Large intestine (tissue), 3 donors: ENCODE measurements at regions not wholly inside any gene's neighbourhood (a gene's known extent, or its start where the extent isn't known, plus 50 kb on each side); places are given as distances from the start of the nearest gene placed in this dataset.
"Not testable (repeated sequence)": the region's sequence is repeated elsewhere in the genome, so short reads cannot be mapped to it uniquely, and the experiment has no call there.

Experiments used
- DNase-seq, 2 donors: peaks; one replicate each; pipeline versions ENCODE4 v3.0.0 to v3.0.0-alpha.2; 2013
- H3K27ac ChIP-seq: one replicate; pipeline ENCODE4 v1.5.1; 2013; ENCODE audit warnings: low read length
- H3K27me3 ChIP-seq: 2 replicates; pipeline ENCODE4 v1.6.1; 2013; ENCODE audit warnings: low read length; ENCODE audit not compliant: control insufficient read depth, insufficient read depth
- H3K36me3 ChIP-seq: 2 replicates; pipeline ENCODE4 v1.6.1; 2013; ENCODE audit warnings: low read length; ENCODE audit not compliant: control insufficient read depth, insufficient read depth
- H3K4me1 ChIP-seq: one replicate; pipeline ENCODE4 v1.6.1; 2013; ENCODE audit warnings: low read length; ENCODE audit not compliant: control insufficient read depth, insufficient read depth
- H3K4me3 ChIP-seq: one replicate; pipeline ENCODE4 v1.5.1; 2013; ENCODE audit warnings: low read length
- H3K9me3 ChIP-seq: one replicate; pipeline ENCODE4 v1.6.1; 2013; ENCODE audit warnings: mild to moderate bottlenecking, low read depth, low read length, moderate library complexity; ENCODE audit not compliant: control insufficient read depth
- WGBS: methylation state at CpG from one replicate; pipeline ENCODE4 v1.1.5; 2013; ENCODE audit warnings: low lambda C conversion rate; ENCODE audit not compliant: insufficient coverage; 5-methylcytosine and 5-hydroxymethylcytosine counted together

DNA sequence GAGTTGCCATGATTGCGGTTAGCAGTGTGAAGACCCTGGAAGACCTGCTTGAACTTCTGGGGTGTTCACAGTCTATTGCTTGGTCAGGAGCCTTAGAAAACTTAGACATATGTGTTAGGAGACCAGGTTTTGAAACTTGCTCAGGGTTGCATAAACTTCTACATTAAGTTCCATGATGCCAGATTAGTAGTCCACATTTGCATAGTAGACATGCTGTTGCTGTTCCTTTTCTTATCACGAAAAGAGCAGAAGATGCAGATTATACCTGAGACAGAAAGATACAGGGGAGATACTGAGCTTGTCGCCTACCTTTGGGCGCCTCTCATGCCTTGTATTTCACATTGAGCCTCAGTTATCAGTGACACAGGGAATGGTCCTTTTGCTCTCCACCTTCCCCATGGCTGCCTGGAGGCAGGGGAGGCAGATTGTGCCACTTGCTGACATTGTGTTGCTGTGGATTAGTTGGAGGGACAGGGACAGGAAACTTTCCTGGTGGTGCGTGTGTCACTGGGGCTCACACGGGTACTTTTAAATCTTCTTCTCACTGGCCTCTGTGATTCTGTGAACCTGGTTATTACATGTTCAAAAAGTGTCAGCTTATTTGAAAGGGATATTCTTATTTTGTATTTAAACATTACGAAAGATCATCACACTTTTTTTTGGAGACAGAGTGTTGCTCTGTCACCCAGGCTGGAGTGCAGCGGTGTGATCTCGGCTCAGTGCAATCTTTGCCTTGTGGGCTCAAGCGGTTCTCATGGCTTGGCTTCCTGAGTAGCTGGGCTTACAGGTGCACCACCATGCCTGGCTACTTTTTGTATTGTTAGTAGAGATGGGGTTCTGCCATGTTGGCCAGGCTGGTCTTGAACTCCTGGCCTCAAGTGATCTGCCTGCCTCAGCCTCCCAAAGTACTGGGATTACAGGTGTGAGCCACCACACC lies 82.0 kb downstream of the SRGAP2 start:
- DNase-seq, H3K4me1 ChIP-seq, H3K9me3 ChIP-seq, H3K27ac ChIP-seq, H3K27me3 ChIP-seq, H3K36me3 ChIP-seq, H3K4me3 ChIP-seq: not testable (repeated sequence)
- WGBS: no CpG with 5 or more reads among the region's 10 CpGs

DNA sequence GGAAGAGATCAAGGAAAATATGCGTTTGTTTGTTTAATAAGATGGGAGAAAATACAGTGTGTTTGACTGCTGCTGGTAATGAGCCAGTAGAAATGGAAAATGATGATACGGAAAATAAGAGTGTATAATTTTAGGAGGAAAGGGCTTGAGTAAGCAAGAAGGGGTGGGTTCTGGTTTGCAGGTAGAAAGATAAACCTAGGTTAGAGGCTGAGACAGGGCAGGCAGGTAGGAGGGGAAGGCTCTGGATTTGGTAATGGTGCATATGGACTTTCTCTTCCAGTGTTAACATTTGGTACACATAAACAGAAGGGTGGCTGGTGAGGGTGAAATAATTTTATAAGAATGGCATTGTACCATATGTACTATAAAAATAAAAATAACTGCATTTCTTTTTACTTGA lies 84.4 kb downstream of the SRGAP2 start:
- not testable (repeated sequence) for H3K4me3 ChIP-seq, DNase-seq, H3K36me3 ChIP-seq, H3K9me3 ChIP-seq, H3K27ac ChIP-seq, H3K4me1 ChIP-seq, H3K27me3 ChIP-seq
- WGBS: no CpG with 5 or more reads among the region's 2 CpGs

GRCh38 chr1:206288453-206288852 lies 85.1 kb downstream of the SRGAP2 start:
- not testable (repeated sequence) for H3K27me3 ChIP-seq, H3K27ac ChIP-seq, DNase-seq, H3K4me3 ChIP-seq, H3K4me1 ChIP-seq, H3K9me3 ChIP-seq, H3K36me3 ChIP-seq
- WGBS: no CpG with 5 or more reads among the region's 3 CpGs

DNA sequence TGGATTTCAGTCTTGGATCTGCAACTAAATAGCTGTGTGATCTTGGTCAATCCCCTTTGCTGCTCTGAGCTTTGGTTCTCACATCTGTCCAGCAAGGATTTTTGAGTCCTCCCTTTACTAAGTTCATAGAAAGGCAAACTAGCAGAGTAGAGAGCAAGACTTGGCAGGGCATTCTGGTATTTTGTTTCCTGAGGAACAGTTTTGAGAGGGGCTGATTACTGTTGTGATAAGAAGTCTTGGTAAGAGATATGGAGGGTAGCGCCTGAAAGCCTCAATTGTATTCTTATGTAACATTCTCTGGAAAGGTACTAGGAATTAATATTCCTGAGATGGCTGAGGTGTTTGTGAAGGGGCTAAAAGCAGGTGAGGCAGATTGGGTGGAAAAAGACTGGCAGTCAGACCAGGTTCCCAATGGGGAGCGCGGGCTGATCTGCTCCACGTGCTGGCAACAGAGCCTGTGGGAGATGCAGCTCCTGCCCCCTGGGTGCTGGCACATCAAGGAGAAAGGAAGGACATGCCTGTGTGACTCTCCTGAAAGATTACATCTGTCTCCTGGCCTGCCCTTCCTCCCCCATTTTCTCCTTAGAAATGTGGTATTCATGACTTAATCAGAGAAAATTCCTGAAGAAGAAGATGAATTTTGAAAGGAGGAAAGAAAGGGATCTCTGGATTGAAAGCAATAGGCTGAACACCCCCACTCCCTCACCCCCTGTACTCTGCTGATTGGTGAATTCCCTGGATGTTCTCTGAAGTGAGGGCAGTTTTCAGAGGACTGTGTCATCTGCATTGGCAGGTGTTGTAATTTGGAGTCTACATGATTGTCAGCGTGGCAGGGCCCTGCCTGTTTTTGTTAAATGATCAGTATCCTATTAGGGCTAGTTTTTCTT lies 94.0 kb downstream of the SRGAP2 start:
- H3K27ac ChIP-seq, H3K4me1 ChIP-seq, DNase-seq, H3K27me3 ChIP-seq, H3K9me3 ChIP-seq, H3K4me3 ChIP-seq, H3K36me3 ChIP-seq: not testable (repeated sequence)
- WGBS: no CpG with 5 or more reads among the region's 5 CpGs

GRCh38 chr1:206298032-206298392 lies 94.7 kb downstream of the SRGAP2 start:
- H3K9me3 ChIP-seq, H3K27ac ChIP-seq: not testable (repeated sequence)

GRCh38 chr1:206299181-206299791 lies 95.9 kb downstream of the SRGAP2 start:
- not testable (repeated sequence) for H3K4me1 ChIP-seq, H3K9me3 ChIP-seq, H3K27ac ChIP-seq, H3K4me3 ChIP-seq, H3K36me3 ChIP-seq, DNase-seq, H3K27me3 ChIP-seq
- WGBS: no CpG with 5 or more reads among the region's 5 CpGs

More at GRCh38 chr1:206298032-206298392, 94.7 kb downstream of the SRGAP2 start:
- DNase-seq, H3K4me3 ChIP-seq, H3K36me3 ChIP-seq, H3K27me3 ChIP-seq, H3K4me1 ChIP-seq: not testable (repeated sequence)
- WGBS: no CpG with 5 or more reads among the region's 4 CpGs

- no CpG with 5 or more reads among the region's 2 CpGs for WGBS
- not testable (repeated sequence) for H3K4me1 ChIP-seq, H3K27ac ChIP-seq, H3K4me3 ChIP-seq, H3K27me3 ChIP-seq, H3K36me3 ChIP-seq, DNase-seq, H3K9me3 ChIP-seq
Measured at GRCh38 chr1:206299942-206300341, 96.6 kb downstream of the SRGAP2 start.

DNA sequence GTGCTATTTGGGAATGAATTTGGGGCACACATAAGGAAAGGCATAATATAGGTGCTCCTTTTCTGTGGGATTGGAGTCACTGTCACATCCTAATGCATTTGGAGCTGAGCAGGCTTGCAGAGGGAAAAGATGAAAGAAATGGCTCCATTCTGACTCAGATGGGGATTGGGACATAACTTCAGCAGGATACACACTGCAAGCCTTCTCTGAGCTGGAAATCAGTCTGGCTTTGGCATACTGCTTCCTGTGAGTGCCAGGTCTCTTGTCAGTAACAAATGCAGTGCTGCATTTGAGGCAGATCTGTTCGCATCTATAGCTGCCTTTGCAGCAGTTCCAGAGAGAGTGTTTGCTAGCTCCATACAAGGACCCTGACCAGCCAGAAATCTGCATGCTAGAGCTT lies 98.7 kb downstream of the SRGAP2 start:
- not testable (repeated sequence) for H3K4me3 ChIP-seq, H3K27me3 ChIP-seq, H3K27ac ChIP-seq, H3K9me3 ChIP-seq, DNase-seq, H3K4me1 ChIP-seq, H3K36me3 ChIP-seq
- no CpG with 5 or more reads among the region's 1 CpG for WGBS

DNA sequence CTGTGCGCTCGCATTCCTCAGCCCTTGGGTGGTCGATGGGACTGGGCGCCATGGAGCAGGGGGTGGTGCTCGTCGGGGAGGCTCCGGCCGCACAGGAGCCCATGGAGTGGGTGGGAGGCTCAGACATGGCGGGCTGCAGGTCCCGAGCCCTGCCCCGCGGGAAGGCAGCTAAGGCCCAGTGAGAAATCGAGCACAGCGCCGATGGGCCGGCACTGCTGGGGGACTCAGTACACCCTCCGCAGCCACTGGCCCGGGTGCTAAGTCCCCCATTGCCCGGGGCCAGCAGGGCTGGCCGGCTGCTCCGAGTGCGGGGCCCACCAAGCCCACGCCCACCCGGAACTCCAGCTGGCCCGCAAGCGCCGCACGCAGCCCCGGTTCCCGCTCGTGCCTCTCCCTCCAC lies 104.1 kb downstream of the SRGAP2 start:
- H3K27ac ChIP-seq, H3K4me1 ChIP-seq, H3K4me3 ChIP-seq, H3K9me3 ChIP-seq, DNase-seq, H3K27me3 ChIP-seq, H3K36me3 ChIP-seq: not testable (repeated sequence)
- no CpG with 5 or more reads among the region's 31 CpGs for WGBS

DNA sequence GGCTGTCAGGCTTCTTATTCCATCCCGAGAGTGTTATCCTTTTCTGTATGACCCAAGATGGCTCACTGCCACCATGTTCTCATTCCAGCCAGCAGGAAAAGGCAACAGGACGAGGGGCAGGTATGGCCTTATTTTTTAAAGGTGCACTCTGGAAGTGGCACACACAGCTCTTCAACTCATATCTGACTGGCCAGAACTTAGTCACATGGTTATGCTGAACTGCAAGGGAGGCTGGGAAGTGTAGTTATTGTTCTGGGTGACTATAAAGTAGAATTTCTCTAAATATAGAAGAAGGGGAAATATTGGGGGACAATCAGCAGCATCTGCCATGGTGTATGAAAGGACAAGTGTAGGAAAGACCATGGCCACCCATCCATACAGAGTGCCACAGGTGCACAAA lies 107.6 kb downstream of the SRGAP2 start:
- not testable (repeated sequence) for H3K27ac ChIP-seq, DNase-seq, H3K4me1 ChIP-seq, H3K9me3 ChIP-seq, H3K27me3 ChIP-seq, H3K4me3 ChIP-seq, H3K36me3 ChIP-seq
- no CpG with 5 or more reads among the region's 2 CpGs for WGBS
